Large intestine (tissue), 3 donors: ENCODE measurements at regions not wholly inside any gene's neighbourhood (a gene's known extent, or its start where the extent isn't known, plus 50 kb on each side); places are given as distances from the start of the nearest gene placed in this dataset.

Experiments
- DNase-seq, 2 donors: peaks; one replicate each; pipeline versions ENCODE4 v3.0.0 to v3.0.0-alpha.2; 2013
- H3K27ac ChIP-seq: one replicate; pipeline ENCODE4 v1.5.1; 2013; ENCODE audit warnings: low read length
- H3K27me3 ChIP-seq: 2 replicates; pipeline ENCODE4 v1.6.1; 2013; ENCODE audit warnings: low read length; ENCODE audit not compliant: control insufficient read depth, insufficient read depth
- H3K36me3 ChIP-seq: 2 replicates; pipeline ENCODE4 v1.6.1; 2013; ENCODE audit warnings: low read length; ENCODE audit not compliant: control insufficient read depth, insufficient read depth
- H3K4me1 ChIP-seq: one replicate; pipeline ENCODE4 v1.6.1; 2013; ENCODE audit warnings: low read length; ENCODE audit not compliant: control insufficient read depth, insufficient read depth
- H3K4me3 ChIP-seq: one replicate; pipeline ENCODE4 v1.5.1; 2013; ENCODE audit warnings: low read length
- H3K9me3 ChIP-seq: one replicate; pipeline ENCODE4 v1.6.1; 2013; ENCODE audit warnings: mild to moderate bottlenecking, low read depth, low read length, moderate library complexity; ENCODE audit not compliant: control insufficient read depth
- WGBS: methylation state at CpG from one replicate; pipeline ENCODE4 v1.1.5; 2013; ENCODE audit warnings: low lambda C conversion rate; ENCODE audit not compliant: insufficient coverage; 5-methylcytosine and 5-hydroxymethylcytosine counted together

DNA sequence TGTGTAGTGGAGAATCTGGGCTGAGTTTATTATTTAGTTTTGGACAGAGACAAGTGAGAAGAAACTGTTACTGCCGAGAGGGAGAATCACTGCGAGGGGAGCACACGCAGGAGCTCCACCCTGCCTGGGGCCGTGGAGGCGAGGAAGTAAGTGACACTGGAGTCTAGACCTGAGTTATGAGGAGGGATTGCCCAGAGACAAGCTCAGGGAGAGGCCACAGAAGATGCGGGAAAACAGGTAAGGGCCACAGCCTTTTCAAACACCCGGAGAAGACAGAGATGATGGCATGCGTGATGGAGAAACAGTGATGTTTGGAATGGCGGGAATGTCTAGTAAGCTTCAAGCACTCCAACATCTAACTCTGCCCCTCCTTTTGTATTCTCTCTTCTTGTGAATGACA lies 84.1 kb downstream of the TNFSF11 start:
- Histone ChIP-seq H3K4me1 (no peaks in the 10 kb centered on the region), H3K27me3 (no peaks in the 10 kb centered on the region), H3K27ac (no peak overlapping the region), H3K4me3 (no peak overlapping the region), H3K9me3 (no peaks in the 10 kb centered on the region), H3K36me3 (no peaks in the 10 kb centered on the region)
- DNase-seq: no peak
- no CpG with 5 or more reads among the region's 9 CpGs for WGBS

DNA sequence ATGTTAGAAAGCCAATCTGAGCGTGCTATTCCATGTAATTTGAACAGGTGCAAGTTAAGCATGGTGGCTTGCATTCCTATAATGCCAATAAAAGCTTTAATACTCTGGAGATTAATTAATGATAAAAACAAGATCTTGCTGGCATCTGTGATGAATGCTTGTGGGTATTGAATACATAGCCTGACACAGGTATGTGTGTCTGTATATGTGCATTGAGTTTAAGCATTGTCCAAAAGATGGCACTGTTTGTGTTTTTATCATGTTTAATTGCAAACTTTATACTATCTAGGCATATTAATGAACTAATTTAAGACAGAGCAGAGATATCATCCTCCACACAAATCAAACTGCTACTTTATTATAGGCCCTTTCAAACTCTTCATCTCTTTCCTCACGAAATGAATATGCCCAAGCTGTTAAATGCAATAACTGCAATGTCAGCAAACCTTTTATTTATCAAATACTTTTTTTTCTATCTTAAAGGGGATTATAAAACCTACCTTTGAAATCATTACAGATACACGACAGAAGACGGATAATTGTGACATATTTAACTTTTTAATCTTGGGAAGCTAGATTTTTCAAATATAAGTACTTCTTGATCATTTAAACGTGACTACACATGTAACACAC lies 86.5 kb downstream of the TNFSF11 start:
- Histone ChIP-seq H3K36me3 (no peaks in the 10 kb centered on the region), H3K27me3 (no peaks in the 10 kb centered on the region), H3K4me3 (no peak overlapping the region), H3K4me1 (no peaks in the 10 kb centered on the region), H3K27ac (no peak overlapping the region), H3K9me3 (no peaks in the 10 kb centered on the region)
- no peak for DNase-seq
- WGBS: 90% methylated on average over 3 of the region's 5 CpGs

DNA sequence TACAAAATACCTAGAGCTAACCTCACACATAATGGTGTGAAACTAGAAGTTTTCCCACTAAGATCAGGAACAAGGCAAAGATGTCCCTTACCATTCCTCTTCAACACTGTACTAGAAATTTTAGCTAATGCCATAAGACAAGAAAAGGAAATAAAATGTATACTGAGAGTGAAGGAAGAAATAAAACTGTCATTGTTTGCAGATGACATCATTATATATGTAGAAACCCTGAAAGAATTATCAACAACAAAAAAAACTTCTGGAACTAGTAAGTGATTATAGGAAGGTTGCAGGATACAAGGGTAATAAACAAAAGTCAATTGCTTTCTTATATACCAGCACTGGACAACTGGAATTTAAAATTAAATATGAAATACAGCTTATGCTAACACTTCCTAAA lies 93.7 kb downstream of the TNFSF11 start:
- Histone ChIP-seq H3K9me3 (no peaks in the 10 kb centered on the region), H3K4me1 (no peaks in the 10 kb centered on the region), H3K4me3 (no peak overlapping the region), H3K27ac (no peak overlapping the region), H3K36me3 (no peaks in the 10 kb centered on the region), H3K27me3 (no peaks in the 10 kb centered on the region)
- DNase-seq: no peak

DNA sequence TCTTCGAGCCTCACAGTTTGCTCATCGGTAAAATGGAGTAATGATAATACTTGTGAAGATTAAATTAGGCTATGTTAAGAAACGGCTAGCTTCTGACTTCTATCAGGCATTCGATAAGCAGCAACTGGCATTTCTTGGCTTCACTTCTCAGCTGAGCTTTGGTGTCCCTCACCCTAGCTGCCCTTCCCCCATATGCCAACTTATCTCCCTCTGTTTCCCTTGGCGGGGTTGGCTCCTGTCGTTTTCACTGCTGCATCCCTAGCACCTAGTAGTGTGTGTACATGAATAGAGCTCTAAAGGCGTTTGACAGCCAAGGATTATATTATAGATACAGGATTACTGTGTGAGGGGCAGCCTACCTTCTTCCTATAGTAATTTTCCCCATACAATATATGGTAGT lies 97.5 kb downstream of the TNFSF11 start:
- Histone ChIP-seq H3K4me3 (no peak overlapping the region), H3K9me3 (no peaks in the 10 kb centered on the region), H3K27me3 (no peaks in the 10 kb centered on the region), H3K4me1 (no peaks in the 10 kb centered on the region), H3K27ac (no peak overlapping the region), H3K36me3 (no peaks in the 10 kb centered on the region)
- no peak for DNase-seq
- no CpG with 5 or more reads among the region's 7 CpGs for WGBS

GRCh38 chr13:42673677-42674076 lies 99.7 kb downstream of the TNFSF11 start:
- Histone ChIP-seq H3K4me3 (no peak overlapping the region), H3K36me3 (no peaks in the 10 kb centered on the region), H3K27ac (no peak overlapping the region), H3K27me3 (no peaks in the 10 kb centered on the region), H3K4me1 (no peaks in the 10 kb centered on the region), H3K9me3 (no peaks in the 10 kb centered on the region)
- WGBS: no CpG with 5 or more reads among the region's 2 CpGs
- DNase-seq: no peak

- WGBS: 100% methylated on average over 1 of the region's 2 CpGs
Observed at GRCh38 chr13:42680748-42681147, 100.6 kb upstream of the FAM216B start.

GRCh38 chr13:42681326-42682100 lies 99.9 kb upstream of the FAM216B start:
- Histone ChIP-seq H3K4me1 (no peaks in the 10 kb centered on the region), H3K27me3 (no peaks in the 10 kb centered on the region), H3K9me3 (no peaks in the 10 kb centered on the region), H3K27ac (no peak overlapping the region), H3K4me3 (no peak overlapping the region), H3K36me3 (no peaks in the 10 kb centered on the region)
- 100% methylated on average over 1 of the region's 4 CpGs for WGBS
- no peak for DNase-seq

More at GRCh38 chr13:42680748-42681147, 100.6 kb upstream of the FAM216B start:
- Histone ChIP-seq H3K36me3 (no peaks in the 10 kb centered on the region), H3K4me1 (no peaks in the 10 kb centered on the region), H3K27ac (no peak overlapping the region), H3K9me3 (no peaks in the 10 kb centered on the region), H3K27me3 (no peaks in the 10 kb centered on the region), H3K4me3 (no peak overlapping the region)
- no peak for DNase-seq

GRCh38 chr13:42684226-42684625 lies 97.2 kb upstream of the FAM216B start:
- Histone ChIP-seq H3K36me3 (no peaks in the 10 kb centered on the region), H3K4me3 (no peak overlapping the region), H3K27ac (no peak overlapping the region), H3K9me3 (no peaks in the 10 kb centered on the region), H3K4me1 (no peaks in the 10 kb centered on the region), H3K27me3 (no peaks in the 10 kb centered on the region)
- DNase-seq: no peak
- WGBS: no CpG with 5 or more reads among the region's 2 CpGs

DNA sequence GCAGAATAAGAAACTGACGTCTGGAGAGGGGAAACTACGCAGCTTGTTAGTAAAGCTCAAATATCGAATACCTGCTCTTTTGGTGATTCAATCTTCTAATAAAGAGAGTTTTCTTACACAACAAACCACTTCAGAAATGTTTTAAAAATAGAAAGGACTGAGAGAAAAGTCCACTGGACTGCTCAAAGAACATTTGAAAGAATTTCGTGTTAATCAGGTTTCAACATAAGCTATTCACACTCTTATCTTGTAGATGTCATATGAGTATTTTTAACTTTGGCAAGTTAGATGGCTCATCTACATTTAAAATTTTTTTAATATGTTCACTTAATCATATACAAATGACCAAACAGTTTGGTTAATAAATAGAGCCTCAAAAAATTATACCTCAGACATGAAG lies 95.6 kb upstream of the FAM216B start:
- no peak overlapping the region for H3K27ac ChIP-seq
- no peaks in the 10 kb centered on the region for H3K4me1 ChIP-seq
- no peaks in the 10 kb centered on the region for H3K27me3 ChIP-seq
- DNase-seq: no peak
- H3K4me3 ChIP-seq: no peak overlapping the region
- no peaks in the 10 kb centered on the region for H3K36me3 ChIP-seq
- WGBS: no CpG with 5 or more reads among the region's 4 CpGs
- no peaks in the 10 kb centered on the region for H3K9me3 ChIP-seq

DNA sequence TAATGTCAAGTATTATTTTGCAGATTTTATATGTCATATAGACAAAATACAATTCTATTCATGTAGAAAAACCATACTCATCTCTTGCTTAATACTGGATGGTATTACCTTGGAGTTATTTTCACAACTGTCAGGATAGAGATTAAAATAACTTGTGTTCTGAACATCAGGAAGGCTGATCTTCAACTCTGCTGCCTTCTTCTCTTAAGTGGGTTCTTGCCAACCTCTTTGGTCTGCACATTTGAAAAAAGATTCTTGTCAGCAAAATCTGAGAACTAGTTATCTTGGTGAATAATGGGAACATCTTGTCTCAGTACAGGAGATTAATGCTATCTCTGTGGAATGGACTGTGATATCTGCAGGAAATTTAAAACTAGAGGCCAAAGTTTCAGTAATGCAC lies 95.2 kb upstream of the FAM216B start:
- Histone ChIP-seq H3K27me3 (no peaks in the 10 kb centered on the region), H3K4me1 (no peaks in the 10 kb centered on the region), H3K9me3 (no peaks in the 10 kb centered on the region), H3K4me3 (no peak overlapping the region), H3K27ac (no peak overlapping the region), H3K36me3 (no peaks in the 10 kb centered on the region)
- no peak for DNase-seq

GRCh38 chr13:42688821-42689220 lies 92.6 kb upstream of the FAM216B start:
- H3K36me3 ChIP-seq: no peaks in the 10 kb centered on the region
- 80% methylated on average over 1 of the region's 4 CpGs for WGBS
- no peak for DNase-seq
- H3K27me3 ChIP-seq: no peaks in the 10 kb centered on the region
- no peak overlapping the region for H3K27ac ChIP-seq
- H3K4me3 ChIP-seq: no peak overlapping the region
- no peaks in the 10 kb centered on the region for H3K4me1 ChIP-seq
- no peaks in the 10 kb centered on the region for H3K9me3 ChIP-seq
